HepG2 (cell line): ENCODE measurements at regions not wholly inside any gene's neighbourhood (a gene's known extent, or its start where the extent isn't known, plus 50 kb on each side); places are given as distances from the start of the nearest gene placed in this dataset.

Experiments
- ATF2 ChIP-seq: sonication (generic); formaldehyde crosslinking; IDR thresholded peaks from 2 replicates; pipeline ENCODE4 v1.4.0; 2020; ENCODE audit warnings: missing genetic modification reagents
- CHD2 ChIP-seq: IDR thresholded peaks from 2 replicates; pipeline ENCODE4 v1.6.1; 2011; ENCODE audit warnings: low read depth, low read length, improper control_type of control experiment
- CREM ChIP-seq, 2 experiments: sonication (generic) in 1 of 2; formaldehyde crosslinking in 1 of 2; IDR thresholded peaks; 2 replicates each; pipeline versions ENCODE4 v1.4.0 to v1.6.1; 2016 to 2020; ENCODE audit warnings: antibody characterized with exemption in 1 of 2, mild to moderate bottlenecking in 1 of 2, missing genetic modification reagents in 1 of 2
- EP300 ChIP-seq, 3 experiments: sonication (generic) in 1 of 3; formaldehyde crosslinking in 1 of 3; IDR thresholded peaks; 2 replicates each; pipeline versions ENCODE4 v1.5.1 to v1.6.1; 2011 to 2020; ENCODE audit warnings: low read depth in 2 of 3, low read length in 2 of 3, borderline replicate concordance in 1 of 3, improper control_type of control experiment in 1 of 3, mild to moderate bottlenecking in 1 of 3, missing genetic modification reagents in 1 of 3, moderate library complexity in 1 of 3
- MEIS2 ChIP-seq: sonication (generic); formaldehyde crosslinking; IDR thresholded peaks from 2 replicates; pipeline ENCODE4 v1.9.0; 2021; ENCODE audit warnings: mild to moderate bottlenecking, missing genetic modification reagents
- NFE2 ChIP-seq: sonication (generic); formaldehyde crosslinking; IDR thresholded peaks from 2 replicates; pipeline ENCODE4 v1.4.0; 2020; ENCODE audit warnings: missing genetic modification reagents
- NRL ChIP-seq: sonication (generic); formaldehyde crosslinking; IDR thresholded peaks from 2 replicates; pipeline ENCODE4 v1.5.0; 2020; ENCODE audit warnings: missing genetic modification reagents, mild to moderate bottlenecking, moderate library complexity, borderline replicate concordance
- TAF1 ChIP-seq: sonication (generic); formaldehyde crosslinking; IDR thresholded peaks from 2 replicates; pipeline ENCODE4 v1.4.0; 2020; ENCODE audit warnings: missing genetic modification reagents
- USF2 ChIP-seq, 2 experiments: sonication (generic) in 1 of 2; formaldehyde crosslinking in 1 of 2; IDR thresholded peaks; 2 replicates each; pipeline versions ENCODE4 v1.5.1 to v1.6.1; 2011 to 2020; ENCODE audit warnings: borderline replicate concordance in 1 of 2, low read depth in 1 of 2, low read length in 1 of 2, mild to moderate bottlenecking in 1 of 2, missing genetic modification reagents in 1 of 2, moderate library complexity in 1 of 2
- TF ChIP-seq, protein P1 (sequence below): sonication (generic); formaldehyde crosslinking; IDR thresholded peaks from 2 replicates; pipeline ENCODE4 v1.4.0; 2020; ENCODE audit warnings: mild to moderate bottlenecking, missing genetic modification reagents
- TF ChIP-seq, protein P2 (sequence below): sonication (generic); formaldehyde crosslinking; IDR thresholded peaks from 2 replicates; pipeline ENCODE4 v1.5.0; 2020; ENCODE audit warnings: mild to moderate bottlenecking, missing genetic modification reagents, moderate library complexity
- TF ChIP-seq, protein P3 (sequence below): IDR thresholded peaks from 2 replicates; pipeline ENCODE4 v1.6.1; 2016; ENCODE audit warnings: low read depth, borderline replicate concordance

- TF ChIP-seq, protein P1, sequence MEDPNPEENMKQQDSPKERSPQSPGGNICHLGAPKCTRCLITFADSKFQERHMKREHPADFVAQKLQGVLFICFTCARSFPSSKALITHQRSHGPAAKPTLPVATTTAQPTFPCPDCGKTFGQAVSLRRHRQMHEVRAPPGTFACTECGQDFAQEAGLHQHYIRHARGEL (CRISPR knock-in tag), result no peak
- no peak for TF ChIP-seq NRL (CRISPR knock-in tag)
- TF ChIP-seq, protein P2, sequence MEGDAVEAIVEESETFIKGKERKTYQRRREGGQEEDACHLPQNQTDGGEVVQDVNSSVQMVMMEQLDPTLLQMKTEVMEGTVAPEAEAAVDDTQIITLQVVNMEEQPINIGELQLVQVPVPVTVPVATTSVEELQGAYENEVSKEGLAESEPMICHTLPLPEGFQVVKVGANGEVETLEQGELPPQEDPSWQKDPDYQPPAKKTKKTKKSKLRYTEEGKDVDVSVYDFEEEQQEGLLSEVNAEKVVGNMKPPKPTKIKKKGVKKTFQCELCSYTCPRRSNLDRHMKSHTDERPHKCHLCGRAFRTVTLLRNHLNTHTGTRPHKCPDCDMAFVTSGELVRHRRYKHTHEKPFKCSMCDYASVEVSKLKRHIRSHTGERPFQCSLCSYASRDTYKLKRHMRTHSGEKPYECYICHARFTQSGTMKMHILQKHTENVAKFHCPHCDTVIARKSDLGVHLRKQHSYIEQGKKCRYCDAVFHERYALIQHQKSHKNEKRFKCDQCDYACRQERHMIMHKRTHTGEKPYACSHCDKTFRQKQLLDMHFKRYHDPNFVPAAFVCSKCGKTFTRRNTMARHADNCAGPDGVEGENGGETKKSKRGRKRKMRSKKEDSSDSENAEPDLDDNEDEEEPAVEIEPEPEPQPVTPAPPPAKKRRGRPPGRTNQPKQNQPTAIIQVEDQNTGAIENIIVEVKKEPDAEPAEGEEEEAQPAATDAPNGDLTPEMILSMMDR (CRISPR knock-in tag), result no peak
- no peak for TF ChIP-seq EP300 (IDR thresholded peaks at IDR 0.05; ENCODE audit: low read depth in 2 of 2, low read length in 2 of 2)
- TF ChIP-seq EP300 (CRISPR knock-in tag; IDR thresholded peaks at IDR 0.05; ENCODE audit: borderline replicate concordance), result no peak
- TF ChIP-seq USF2 (IDR thresholded peaks at IDR 0.05; ENCODE audit: low read depth, low read length), result no peak
- TF ChIP-seq USF2 (CRISPR knock-in tag; IDR thresholded peaks at IDR 0.05; ENCODE audit: borderline replicate concordance), result no peak
- TF ChIP-seq NFE2, result no peak
- TF ChIP-seq ATF2 (CRISPR knock-in tag), result no peak
- TF ChIP-seq CHD2, result no peak
- no peak for TF ChIP-seq CREM (IDR thresholded peaks at IDR 0.05)
- no peak for TF ChIP-seq CREM (CRISPR knock-in tag; IDR thresholded peaks at IDR 0.05)
- TF ChIP-seq TAF1 (CRISPR knock-in tag), result no peak
- TF ChIP-seq, protein P3, sequence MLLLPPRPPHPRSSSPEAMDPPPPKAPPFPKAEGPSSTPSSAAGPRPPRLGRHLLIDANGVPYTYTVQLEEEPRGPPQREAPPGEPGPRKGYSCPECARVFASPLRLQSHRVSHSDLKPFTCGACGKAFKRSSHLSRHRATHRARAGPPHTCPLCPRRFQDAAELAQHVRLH (CRISPR knock-in tag), result no peak
- no peak for TF ChIP-seq MEIS2
These were observed 126.6 kb upstream of the ADAMTS9 start for GRCh38 chr3:64814351-64814750.
